ENCODE measurements at regions not wholly inside any gene's neighbourhood (a gene's known extent, or its start where the extent isn't known, plus 50 kb on each side); places are given as distances from the start of the nearest gene placed in this dataset.

DNA sequence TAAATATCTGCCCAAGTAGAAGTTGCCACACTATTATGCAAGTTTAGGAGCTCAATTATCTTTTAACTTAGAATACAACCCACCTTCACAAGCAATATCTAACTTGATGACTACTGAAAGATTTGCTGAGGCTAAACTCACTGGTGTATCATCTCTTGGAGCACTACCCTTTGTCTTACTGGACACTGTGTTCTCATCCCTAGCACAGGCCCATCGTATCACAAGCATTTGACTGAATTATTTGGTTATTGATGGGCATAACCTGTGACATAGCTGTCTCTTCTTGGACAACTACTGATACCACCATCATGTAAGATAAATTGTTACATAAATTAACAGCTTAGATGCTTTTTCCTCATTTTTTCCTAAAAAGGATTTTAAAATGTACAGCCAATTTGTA lies 216.2 kb upstream of the THBS1 start:
- DNase-seq: no peak

DNA sequence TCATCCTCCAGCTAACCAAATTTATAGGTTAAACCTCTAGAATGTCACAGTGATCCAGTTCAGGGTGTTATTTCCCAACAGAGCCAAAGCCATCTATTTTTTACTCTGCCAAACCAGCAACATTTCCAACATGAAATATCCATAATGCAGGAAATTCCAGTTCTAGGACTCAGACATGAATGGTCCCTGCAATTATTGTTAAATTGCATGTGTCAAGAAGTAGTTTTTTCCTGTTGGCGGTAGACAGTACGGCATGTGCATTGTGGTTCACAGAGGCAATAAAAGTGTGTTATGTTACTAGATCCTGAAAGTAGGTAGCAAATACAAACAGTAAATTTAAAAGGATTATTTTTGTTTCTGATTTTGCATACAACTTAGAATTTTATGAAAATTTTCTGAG lies 215.7 kb upstream of the THBS1 start:
- DNase-seq: no peak

DNA sequence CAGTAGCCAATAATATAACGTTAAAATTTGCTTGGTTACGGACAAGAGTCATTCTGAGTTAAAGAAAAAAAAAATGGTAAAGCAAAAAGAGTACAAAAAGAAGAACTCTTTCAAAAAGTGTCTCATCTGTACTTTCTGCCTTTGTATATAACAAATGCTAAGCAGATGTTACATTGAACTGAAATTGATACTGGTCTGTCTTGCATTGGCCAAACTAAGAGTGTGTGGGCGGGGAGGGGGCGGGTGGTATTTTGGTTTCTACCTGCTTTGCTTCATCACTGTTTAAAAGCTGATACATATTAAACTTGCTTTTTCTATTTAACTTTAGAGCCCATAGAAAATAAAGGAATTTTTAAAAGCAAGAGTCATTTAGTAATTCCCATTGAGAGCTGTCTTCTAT lies 215.0 kb upstream of the THBS1 start:
- DNase-seq: no peak

DNA sequence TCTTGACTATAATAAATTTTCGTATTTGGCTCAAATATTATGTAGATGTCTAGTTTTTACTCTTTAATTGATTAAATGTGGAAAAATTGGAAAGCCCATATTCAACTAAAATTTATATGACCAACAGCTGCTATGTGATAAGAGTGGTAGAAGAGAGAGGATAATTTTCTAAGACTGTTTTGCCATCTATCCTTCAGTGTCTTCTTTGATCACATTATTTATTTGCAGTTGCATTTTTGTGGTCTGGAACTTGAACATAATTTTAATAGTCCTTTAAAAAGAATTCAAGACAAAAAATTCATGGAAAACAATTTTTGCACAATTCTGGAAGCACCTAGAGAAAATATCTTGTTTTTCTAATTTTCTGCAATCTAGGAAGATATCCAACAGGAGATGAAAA lies 213.3 kb upstream of the THBS1 start:
- DNase-seq: no peak

DNA sequence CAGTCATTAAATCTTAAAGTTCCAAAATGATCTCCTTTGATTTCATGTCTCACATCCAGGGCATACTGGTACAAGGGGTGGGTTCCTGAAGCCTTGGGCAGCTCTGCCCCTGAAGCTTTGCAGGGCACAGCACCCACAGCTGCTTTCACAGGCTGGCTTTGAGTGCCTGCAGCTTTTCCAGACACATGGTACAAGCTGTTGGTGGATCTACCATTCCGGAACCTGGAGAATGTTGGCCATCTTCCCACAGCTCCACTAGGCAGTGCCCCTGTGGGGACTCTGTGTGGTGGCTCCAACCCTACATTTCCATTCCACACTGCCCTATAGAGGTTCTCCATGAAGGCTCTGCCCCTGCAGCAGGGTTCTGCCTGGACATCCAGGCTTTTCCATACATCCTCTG lies 211.1 kb upstream of the THBS1 start:
- DNase-seq: no peak

DNA sequence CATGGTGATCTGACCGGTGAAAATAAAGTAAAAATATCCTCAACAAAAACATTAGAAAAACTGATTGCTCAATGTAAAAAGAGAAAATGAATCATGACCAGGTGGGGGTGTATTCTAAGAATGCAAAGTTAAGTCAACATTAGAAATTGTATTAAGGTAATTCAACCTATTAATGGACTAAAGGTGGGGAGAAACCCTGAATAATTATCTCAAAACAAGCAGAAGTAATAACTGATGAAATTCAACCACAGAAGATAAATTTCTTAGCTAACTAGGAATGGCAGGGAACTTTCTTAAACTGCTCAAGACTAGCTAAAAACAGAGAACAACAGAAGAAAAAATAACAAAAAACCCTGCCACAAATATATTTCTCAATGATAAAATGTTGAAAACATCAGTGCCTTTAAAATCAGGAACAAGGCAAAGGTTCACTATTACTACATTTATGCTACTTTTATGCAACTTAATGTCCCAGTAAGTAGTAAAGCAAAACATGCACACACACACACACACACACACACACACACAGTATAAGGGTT lies 204.4 kb upstream of the THBS1 start:
- no peak for DNase-seq

DNA sequence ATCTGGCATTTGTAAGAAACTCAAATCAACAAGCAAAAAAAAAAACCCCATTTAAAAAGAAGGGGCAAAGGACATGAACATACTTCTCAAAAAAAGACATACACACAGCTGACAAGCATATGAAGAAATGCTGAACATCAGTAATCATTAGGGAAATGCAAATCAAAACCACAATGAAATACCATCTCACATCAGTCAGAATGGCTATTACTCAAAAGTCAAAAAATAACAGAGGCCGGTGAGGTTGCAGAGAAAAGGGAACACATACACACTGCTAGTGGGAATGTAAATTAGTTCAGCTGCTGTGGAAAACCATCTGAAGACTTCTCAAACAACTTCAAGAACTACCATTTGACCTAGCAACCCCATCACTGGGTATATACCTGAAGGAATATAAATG lies 199.4 kb upstream of the THBS1 start:
- no peak for DNase-seq

DNA sequence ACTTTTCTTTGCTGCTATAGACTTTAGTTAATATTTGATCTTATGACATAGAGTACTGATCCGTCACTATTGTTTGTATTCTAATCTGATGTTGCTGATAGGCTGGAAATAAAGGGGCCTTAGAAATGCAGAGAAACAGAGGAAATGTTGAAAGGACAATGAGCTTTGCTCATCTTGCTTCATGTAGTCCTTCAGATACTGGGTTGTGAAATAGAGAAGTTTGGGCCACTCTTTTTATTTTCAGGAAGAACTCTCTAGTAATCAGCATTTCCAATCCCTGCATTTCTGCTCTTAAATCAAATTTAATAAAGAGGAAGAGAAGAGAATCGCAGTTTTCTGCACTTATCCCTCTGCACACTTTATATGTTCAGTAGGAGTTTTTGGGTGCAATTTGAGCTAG lies 192.8 kb upstream of the THBS1 start:
- DNase-seq: no peak

DNA sequence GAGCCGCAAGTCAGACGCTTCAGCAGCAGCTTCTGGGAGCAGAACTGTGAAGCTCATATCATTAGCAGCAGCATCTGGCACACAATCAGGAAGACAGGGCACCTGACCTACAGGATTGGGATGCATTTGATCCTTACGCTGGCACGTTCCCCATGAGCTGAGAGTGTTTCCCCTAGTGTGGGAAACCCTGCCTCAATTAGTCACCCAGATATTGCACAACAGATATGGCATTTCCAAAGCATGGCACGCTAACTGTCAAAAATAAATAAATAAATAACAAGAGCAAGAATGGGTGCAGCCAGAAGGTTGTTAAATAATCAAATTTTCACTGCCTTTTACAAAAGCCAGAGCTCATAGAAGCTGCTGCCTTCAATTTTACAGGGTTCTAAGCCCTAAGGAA lies 189.6 kb upstream of the THBS1 start:
- DNase-seq: no peak

DNA sequence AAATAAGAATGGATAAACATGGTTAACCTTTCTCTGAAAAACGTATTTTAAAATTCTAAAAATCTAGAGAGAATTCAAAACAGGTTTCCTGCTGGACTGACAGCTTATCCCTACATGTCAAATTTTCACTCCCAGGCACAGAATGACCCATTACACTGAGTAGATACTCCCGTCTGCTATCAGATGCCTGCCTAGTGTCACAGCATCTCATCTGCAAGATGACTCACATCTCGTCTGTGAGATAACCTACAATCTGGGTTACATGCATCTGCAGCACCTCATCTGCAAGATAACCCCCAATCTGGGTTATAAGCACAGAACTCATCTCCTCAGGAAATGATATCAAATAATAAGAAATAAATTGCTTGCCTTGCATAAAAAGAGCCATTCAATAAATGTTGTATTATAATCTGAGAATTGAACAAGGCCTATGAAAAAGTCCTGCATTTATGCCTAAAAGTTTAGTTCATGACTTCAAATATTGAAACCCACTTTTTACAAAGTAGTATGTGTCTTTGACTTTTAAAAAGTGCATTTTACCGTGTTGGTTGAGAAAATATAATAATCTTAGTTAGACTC lies 188.3 kb upstream of the THBS1 start:
- no peak for DNase-seq

DNA sequence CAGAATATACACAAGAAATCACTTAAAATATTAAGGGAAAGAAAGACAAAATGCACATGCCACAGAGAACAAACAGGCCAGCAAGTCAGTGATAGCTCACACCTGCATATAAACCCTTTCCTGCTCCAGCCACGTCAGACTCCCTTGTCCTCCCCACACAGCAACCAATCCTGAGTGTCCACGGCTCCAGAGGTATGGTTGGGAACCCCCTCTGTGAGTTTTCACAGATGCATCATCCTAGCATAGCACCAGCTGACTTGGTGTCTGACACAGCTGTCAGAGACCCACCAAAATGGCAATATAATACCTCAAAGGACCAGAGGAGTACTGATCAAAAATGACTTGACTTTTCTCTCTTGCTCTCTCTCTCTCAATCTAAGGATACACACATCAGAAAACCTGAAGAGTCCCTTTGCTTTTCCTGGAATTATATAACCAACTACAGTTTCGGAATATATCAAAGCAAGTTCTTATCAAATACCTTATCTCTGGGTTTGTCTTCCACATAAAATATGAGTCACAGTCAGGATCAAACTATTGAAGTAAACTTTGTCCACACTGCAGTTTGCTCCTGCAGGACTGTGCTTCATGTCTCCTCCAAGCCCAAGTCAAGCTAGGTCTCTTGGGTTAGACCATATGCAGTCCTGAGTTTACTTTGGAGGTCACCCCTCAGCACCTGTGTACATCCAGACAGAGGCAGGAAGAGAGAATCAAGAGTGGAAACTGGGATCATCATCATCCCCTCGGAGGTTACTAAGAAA lies 187.1 kb upstream of the THBS1 start:
- no peak for DNase-seq

DNA sequence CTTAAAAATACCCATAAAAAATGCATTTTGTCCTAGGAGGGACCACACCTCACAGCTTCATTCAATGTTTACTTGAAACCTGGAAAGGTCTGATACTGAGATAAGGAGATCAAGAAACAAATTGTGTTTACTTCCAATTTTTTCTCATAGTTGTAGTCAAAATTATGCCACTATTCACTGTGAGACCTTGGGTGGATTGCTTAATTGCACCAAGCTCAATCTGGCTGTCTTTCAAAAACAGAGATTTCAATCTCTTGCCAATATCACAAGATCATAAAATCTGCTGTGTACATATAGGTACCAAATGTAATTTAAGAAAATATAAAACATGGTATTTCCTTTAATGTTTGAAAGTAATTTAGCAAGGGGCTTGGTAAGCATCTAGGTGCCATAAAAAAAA lies 186.4 kb upstream of the THBS1 start:
- no peak for DNase-seq

DNA sequence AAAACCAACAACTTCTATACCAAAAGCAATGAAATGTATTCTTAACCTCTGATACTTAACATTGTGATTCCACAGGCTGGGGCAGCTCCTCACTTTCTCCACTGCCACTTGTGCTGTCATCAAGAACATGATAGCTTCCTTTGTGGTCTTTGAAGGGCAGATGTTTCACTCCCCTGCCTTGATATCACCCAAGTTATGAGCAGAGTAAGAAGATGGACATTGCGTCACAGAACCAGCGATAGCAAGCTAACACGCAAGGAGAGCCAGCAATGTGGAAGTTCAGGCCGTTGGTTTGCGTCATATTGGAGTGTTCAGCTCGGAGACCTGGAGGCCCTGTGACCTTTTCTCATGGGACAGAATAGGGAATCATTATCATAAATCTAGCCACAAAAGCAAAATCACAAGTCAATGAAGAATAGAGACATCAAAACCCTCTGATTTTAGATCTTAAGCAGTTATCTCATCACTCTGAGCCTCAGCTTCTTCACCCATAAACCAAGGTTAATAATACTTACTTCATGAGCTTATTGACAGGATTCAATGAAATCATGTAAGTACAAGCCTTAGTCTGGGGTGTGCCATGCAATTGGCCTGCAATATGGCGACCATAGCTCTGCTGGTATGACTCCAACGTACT lies 183.8 kb upstream of the THBS1 start:
- no peak for DNase-seq

DNA sequence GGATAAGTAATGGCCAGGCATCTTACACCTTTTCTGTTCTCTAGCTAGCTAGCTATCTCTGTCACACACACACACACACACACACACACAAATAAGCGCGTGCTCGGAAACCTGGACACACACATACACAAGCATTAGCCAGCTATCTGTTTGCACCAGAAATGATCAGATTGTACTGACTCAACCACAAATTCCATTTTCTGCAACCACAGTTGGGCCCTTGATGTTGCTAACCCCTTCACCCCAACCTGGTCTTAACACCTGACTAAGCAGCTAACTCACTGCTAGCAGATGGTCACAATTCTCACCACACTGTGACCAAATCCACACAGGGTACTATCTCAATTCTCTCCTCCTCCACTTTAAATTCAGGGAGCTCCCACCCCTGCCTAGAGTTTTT lies 183.0 kb upstream of the THBS1 start:
- DNase-seq: no peak

DNA sequence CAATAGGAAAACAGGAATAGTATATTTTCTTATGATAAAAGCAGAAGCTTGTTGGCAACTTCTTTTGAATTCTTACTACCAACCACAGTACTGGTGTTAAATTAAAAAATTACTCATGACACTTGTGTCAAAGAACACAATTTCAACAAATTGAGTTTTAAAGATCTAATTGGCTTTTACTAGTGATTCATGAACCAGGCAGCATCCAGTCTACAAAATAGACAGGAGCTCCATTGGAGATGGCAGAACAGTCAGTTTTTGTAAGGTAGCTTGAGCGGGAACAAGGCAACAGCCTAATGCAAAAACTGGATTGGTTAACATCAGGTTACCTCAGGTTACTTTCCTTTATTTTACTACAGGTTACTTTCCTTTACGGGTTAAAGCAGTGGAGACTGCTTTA lies 181.3 kb upstream of the THBS1 start:
- no peak for DNase-seq

DNA sequence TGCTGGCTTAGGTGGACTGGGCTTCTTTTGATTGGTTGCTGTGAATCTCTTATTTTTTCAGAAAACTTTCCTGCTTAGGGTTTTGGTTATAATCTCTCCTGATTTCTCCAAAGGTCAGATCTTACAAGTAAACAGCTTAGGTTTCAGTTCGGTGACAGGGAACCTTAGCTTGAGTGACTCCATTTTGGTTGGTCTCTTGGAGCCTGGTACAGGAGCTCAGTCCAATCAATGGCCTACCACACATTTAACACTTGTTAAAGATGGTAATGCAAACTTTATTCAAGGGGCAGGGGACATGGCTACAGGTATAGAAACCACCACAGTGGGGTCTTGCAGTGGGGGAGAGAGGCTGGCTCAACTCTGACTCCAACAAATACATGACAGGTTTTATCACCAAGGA lies 180.9 kb upstream of the THBS1 start:
- no peak for DNase-seq

DNA sequence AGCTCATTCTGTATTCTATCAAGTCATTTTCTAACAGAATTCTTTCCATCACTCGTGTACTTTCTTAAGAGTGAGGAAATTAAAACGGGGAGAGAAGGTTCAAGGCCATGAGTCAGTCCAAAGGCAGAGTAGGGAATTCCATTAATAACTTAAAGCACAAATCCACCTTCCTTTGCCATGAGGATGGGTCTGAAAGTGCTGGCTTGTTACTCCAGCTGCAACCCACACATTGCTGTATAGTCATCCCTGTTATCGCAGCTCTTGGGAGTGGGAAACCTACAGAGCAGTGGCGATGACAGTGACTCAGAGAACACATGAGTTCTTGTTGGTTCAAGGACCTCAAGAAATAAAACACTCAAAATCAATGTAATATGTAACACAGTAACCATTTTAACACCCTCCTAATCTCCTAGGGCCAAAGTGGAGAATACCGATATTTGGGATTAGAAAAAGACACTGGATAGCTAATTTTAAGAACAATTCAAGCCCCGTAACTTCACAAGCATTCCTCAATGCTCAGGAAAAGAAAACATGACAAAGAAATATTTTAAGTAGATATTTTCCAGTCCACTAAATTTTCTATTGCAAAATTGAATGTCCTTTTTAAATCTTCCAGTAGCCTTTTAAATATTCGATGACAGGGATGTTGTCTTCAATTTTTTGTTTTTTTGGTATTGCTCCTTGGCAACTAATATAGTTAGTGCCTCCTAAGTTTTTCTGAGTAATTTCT lies 179.9 kb upstream of the THBS1 start:
- no peak for DNase-seq

DNA sequence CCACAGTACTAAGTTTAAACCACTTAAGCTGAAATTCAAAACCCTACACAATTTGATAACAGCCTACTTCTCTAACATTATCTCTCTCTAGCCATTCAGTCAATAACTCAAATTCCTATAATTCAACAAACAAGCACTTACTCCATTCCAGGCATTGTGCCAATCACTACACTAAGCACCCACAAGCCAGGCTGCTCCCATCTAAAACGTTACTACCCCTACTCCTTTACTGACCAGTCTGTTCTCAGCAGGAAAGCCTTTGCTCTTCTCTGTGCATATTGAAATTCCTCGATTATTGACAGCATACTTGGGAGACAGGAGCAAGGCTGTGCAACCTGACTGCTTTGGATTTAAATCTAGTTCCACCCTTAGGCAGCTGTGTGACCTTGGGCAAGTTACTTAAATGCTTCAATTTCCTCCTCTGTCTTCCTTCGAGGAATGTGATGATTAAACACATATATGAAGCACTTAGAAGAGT lies 177.2 kb upstream of the THBS1 start:
- no peak for DNase-seq

DNA sequence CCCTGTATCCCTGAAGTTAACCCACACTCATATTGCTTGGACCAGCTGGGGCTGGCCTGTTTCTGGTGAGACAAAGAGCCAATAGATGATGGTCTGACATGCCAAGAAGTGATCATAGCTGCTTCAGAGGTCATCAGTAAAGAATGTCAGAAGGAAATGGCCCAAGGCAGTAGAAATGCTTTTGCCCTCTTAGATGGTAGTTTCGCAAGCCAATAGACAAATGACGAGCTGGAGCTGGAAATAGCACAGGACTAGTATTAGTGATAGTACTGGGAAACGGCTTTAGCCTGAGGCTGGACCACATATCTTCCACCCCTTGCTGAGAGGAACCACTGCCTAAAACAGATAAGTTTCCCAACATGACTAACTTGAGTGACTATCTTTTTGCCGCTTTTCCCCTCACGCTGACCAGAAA lies 176.1 kb upstream of the THBS1 start:
- DNase-seq: no peak

DNA sequence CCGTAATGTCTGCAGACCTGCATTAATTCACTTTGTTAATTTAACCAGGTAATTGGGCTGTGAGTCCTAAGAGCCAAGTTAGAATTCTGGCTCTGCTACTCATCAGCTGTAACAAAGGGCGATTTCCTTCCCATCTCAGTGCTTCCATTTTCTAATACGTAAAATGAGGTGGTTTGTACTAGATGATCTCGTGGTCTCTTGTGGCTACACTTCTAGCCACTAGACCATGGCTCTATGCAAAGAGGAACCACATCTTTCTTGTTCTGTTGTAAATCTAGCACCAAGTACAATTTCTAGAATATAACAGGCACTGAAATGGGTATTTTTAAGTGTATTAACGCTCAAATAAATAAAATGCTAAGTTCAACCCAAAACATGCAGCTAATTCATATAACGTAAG lies 174.4 kb upstream of the THBS1 start:
- DNase-seq: no peak

DNA sequence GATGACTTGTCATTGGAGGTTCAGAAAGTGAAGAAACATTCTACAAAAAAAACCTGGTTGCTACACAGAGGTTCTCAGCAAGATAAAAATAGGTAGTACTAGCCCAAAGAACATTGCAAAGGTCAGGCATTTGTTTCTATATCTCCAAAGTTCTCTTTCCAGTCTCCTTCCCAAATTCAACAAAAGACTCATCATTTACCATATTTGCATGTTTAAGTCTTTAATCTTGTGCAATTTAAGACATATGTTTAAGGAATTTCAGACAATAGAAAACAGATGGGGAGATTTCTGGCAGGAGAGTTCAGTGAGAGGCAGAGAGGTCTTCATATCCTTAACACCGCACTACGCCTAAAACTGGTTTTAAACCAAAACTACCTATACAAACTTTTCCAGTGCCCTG lies 173.8 kb upstream of the THBS1 start:
- no peak for DNase-seq

DNA sequence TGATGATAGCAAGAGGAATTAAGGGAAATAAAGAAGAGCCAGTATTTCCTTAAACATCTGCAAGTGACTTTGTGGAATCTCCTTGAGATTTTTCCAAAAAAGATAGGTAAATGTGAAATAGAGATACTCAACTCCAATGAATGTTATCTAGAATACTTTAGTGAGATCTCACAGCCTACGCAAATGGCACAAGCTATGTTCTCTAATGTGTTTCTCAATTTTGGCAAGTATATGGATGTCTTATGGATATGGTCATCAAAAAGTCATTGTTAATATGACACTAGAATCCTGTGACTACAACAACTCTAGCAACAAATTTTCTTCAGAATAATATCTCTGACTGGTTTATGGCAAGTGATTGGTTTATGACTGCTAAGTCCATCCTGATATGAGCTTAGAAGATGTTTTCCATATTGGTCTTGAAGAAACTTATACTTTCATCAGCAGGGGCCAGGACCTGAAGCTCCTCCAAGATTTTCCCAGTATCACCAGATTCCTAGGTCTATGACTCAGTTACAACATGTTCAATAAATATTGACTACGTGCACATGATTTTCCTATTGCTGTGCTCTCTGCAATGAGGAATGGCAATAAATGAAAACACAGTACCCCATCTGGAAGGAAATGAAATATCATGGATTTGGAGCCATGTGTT lies 170.9 kb upstream of the THBS1 start:
- no peak for DNase-seq
